Prostate gland (tissue), 2 donors: ENCODE measurements at regions not wholly inside any gene's neighbourhood (a gene's known extent, or its start where the extent isn't known, plus 50 kb on each side); places are given as distances from the start of the nearest gene placed in this dataset.

Experiments
- DNase-seq: peaks from one replicate; pipeline ENCODE4 v3.0.0-alpha.2; 2019; ENCODE audit warnings: low spot score
- H3K27ac ChIP-seq, 2 donors: fragments of 200-600 bp; sonication (generic); 2 replicates each; pipeline ENCODE4 v1.5.1; 2017 to 2019
- H3K27me3 ChIP-seq: fragments of 200-600 bp; sonication (generic); replicated peaks from 2 replicates; pipeline ENCODE4 v1.5.1; 2019; ENCODE audit not compliant: insufficient read depth
- H3K36me3 ChIP-seq, 2 donors: fragments of 200-600 bp; sonication (generic); 1 replicate in 1 of 2; 2 replicates in 1 of 2; pipeline versions ENCODE4 v1.5.1 to v1.8.1; 2017 to 2019
- H3K4me1 ChIP-seq: fragments of 200-600 bp; sonication (generic); replicated peaks from 2 replicates; pipeline ENCODE4 v1.5.1; 2019
- H3K4me3 ChIP-seq, 2 donors: fragments of 200-600 bp; sonication (generic); 2 replicates each; pipeline ENCODE4 v1.5.1; 2017 to 2019
- H3K9me3 ChIP-seq: fragments of 200-600 bp; sonication (generic); 2 replicates; pipeline ENCODE4 v1.5.1; 2017
- CTCF ChIP-seq, 4 experiments: fragments of 200-600 bp in 2 of 4; fragments of 450-650 bp in 2 of 4; sonication (generic) in 2 of 4; IDR thresholded peaks; 1 replicate in 3 of 4; 2 replicates in 1 of 4; pipeline ENCODE4 v1.5.1; 2016 to 2019; ENCODE audit warnings: antibody characterized with exemption in 4 of 4, mild to moderate bottlenecking in 2 of 4, moderate library complexity in 2 of 4
- POLR2A ChIP-seq: fragments of 450-650 bp; IDR thresholded peaks from one replicate; pipeline ENCODE4 v1.6.1; 2016; ENCODE audit warnings: antibody characterized with exemption, mild to moderate bottlenecking
- POLR2AphosphoS5 ChIP-seq: sonication (generic); formaldehyde crosslinking; IDR thresholded peaks from one replicate; pipeline ENCODE4 v1.6.1; 2017; ENCODE audit warnings: antibody characterized with exemption
- WGBS: methylation state at CpG from one replicate; pipeline ENCODE4 v1.1.5; 2018; 5-methylcytosine and 5-hydroxymethylcytosine counted together
- intact Hi-C: fragments of 100-400 bp; cut with DNase I; formaldehyde crosslinking; loops from one replicate; pipeline ENCODE4 v1.14.2; 2022

- WGBS = 80% methylated on average over 8 of the region's 8 CpGs
- H3K27ac ChIP-seq = no peak overlapping the region
- intact Hi-C loops = no loop called here
- no peaks in the 10 kb centered on the region for H3K9me3 ChIP-seq
- no peaks in the 10 kb centered on the region for H3K4me1 ChIP-seq
- H3K36me3 ChIP-seq = no peaks in the 10 kb centered on the region
- no peaks in the 10 kb centered on the region for H3K27me3 ChIP-seq
- no peak overlapping the region for H3K4me3 ChIP-seq
- no peak for DNase-seq
- TF ChIP-seq POLR2AphosphoS5 (no peak), POLR2A (no peak), CTCF (IDR thresholded peaks at IDR 0.05) (no peak)
These were observed 110.3 kb downstream of the SOD2 start for GRCh38 chr6:159582736-159583135.

GRCh38 chr6:159578629-159579028, 114.4 kb downstream of the SOD2 start:
- no peaks in the 10 kb centered on the region for H3K9me3 ChIP-seq
- TF ChIP-seq POLR2A = no peak
- no peak for TF ChIP-seq CTCF (IDR thresholded peaks at IDR 0.05)
- TF ChIP-seq POLR2AphosphoS5 = no peak
- WGBS = 85% methylated on average over 5 of the region's 5 CpGs
- H3K4me1 ChIP-seq = no peaks in the 10 kb centered on the region
- no peaks in the 10 kb centered on the region for H3K27me3 ChIP-seq
- DNase-seq = no peak
- intact Hi-C loops = no loop called here
- H3K36me3 ChIP-seq = no peaks in the 10 kb centered on the region
- H3K27ac ChIP-seq = no peak overlapping the region
- H3K4me3 ChIP-seq = no peak overlapping the region

- intact Hi-C loops = no loop called here
- H3K4me1 ChIP-seq = no peaks in the 10 kb centered on the region
- no peaks in the 10 kb centered on the region for H3K27me3 ChIP-seq
- no peak overlapping the region for H3K27ac ChIP-seq
- DNase-seq = no peak
- no peaks in the 10 kb centered on the region for H3K9me3 ChIP-seq
- H3K4me3 ChIP-seq = no peak overlapping the region
- TF ChIP-seq POLR2A (no peak), CTCF (IDR thresholded peaks at IDR 0.05) (no peak)
- 68% methylated on average over 5 of the region's 5 CpGs for WGBS
- no peaks in the 10 kb centered on the region for H3K36me3 ChIP-seq
These were observed 115.5 kb downstream of the SOD2 start for GRCh38 chr6:159577564-159577963.

- no peaks in the 10 kb centered on the region for H3K36me3 ChIP-seq
- 65% methylated on average over 12 of the region's 12 CpGs for whole genome bisulfite sequencing
- no peaks in the 10 kb centered on the region for H3K4me1 ChIP-seq
- H3K9me3 ChIP-seq = no peaks in the 10 kb centered on the region
- TF ChIP-seq CTCF (IDR thresholded peaks at IDR 0.05) = no peak
- no peak for TF ChIP-seq POLR2AphosphoS5
- TF ChIP-seq POLR2A = no peak
- H3K27ac ChIP-seq = no peak overlapping the region
- no peak overlapping the region for H3K4me3 ChIP-seq
- no peaks in the 10 kb centered on the region for H3K27me3 ChIP-seq
- DNase-seq = no peak
- intact Hi-C loops = no loop called here
These were observed 120.5 kb downstream of the SOD2 start for GRCh38 chr6:159572439-159573110.

- no peak for DNase-seq
- Histone ChIP-seq H3K27me3 (no peaks in the 10 kb centered on the region), H3K4me1 (no peaks in the 10 kb centered on the region), H3K4me3 (no peak overlapping the region), H3K27ac (no peak overlapping the region), H3K36me3 (no peaks in the 10 kb centered on the region), H3K9me3 (no peaks in the 10 kb centered on the region)
- intact Hi-C loops = no loop called here
- TF ChIP-seq POLR2A (no peak), CTCF (IDR thresholded peaks at IDR 0.05) (no peak), POLR2AphosphoS5 (no peak)
- WGBS = 63% methylated on average over 7 of the region's 7 CpGs
These were observed 127.8 kb downstream of the SOD2 start for GRCh38 chr6:159565181-159565710.
